ENCODE measurements at regions not wholly inside any gene's neighbourhood (a gene's known extent, or its start where the extent isn't known, plus 50 kb on each side); places are given as distances from the start of the nearest gene placed in this dataset.

- Histone ChIP-seq H3K9ac (ENCODE audit: low read length) (no peak overlapping the region), H3K27me3 (ENCODE audit: low read length) (no peaks in the 10 kb centered on the region), H3K4me1 (ENCODE audit: low read length) (no peaks in the 10 kb centered on the region), H3K9me3 (ENCODE audit: low read length) (peaks cover 7% of the 10 kb centered on the region), H3K9me2 (replicated peaks; ENCODE audit: insufficient read depth, low read length) (no peaks in the 10 kb centered on the region), H3K36me3 (ENCODE audit: insufficient read depth, low read length) (no peaks in the 10 kb centered on the region), H3K4me2 (ENCODE audit: low read depth, low read length, poor library complexity, severe bottlenecking) (no peak overlapping the region), H3K27ac (ENCODE audit: low read length) (no peak overlapping the region), H4K20me1 (ENCODE audit: insufficient read depth, low read depth, low read length) (no peaks in the 10 kb centered on the region), H2AFZ (ENCODE audit: low read length) (no peak overlapping the region), H3K4me3 (ENCODE audit: low read length) (no peak overlapping the region), H3K79me2 (ENCODE audit: low read length) (no peaks in the 10 kb centered on the region)
- no peak for DNase-seq
Observed at GRCh38 chr17:11026903-11027302, 189.0 kb upstream of the PIRT start.

- no peak overlapping the region for H3K4me2 ChIP-seq (ENCODE audit: low read depth, low read length, poor library complexity, severe bottlenecking)
- no peak overlapping the region for H3K4me3 ChIP-seq (ENCODE audit: low read length)
- H3K79me2 ChIP-seq (ENCODE audit: low read length) = no peaks in the 10 kb centered on the region
- H3K27me3 ChIP-seq (ENCODE audit: low read length) = no peaks in the 10 kb centered on the region
- no peak overlapping the region for H3K27ac ChIP-seq (ENCODE audit: low read length)
- no peaks in the 10 kb centered on the region for H4K20me1 ChIP-seq (ENCODE audit: insufficient read depth, low read depth, low read length)
- no peaks in the 10 kb centered on the region for H3K4me1 ChIP-seq (ENCODE audit: low read length)
- no peaks in the 10 kb centered on the region for H3K36me3 ChIP-seq (ENCODE audit: insufficient read depth, low read length)
- no peak for DNase-seq
- no peaks in the 10 kb centered on the region for H3K9me3 ChIP-seq (ENCODE audit: low read length)
- no peak overlapping the region for H2AFZ ChIP-seq (ENCODE audit: low read length)
- no peak overlapping the region for H3K9ac ChIP-seq (ENCODE audit: low read length)
- no peaks in the 10 kb centered on the region for H3K9me2 ChIP-seq (replicated peaks; ENCODE audit: insufficient read depth, low read length)
Observed at GRCh38 chr17:11023639-11024479, 186.0 kb upstream of the PIRT start.

- Histone ChIP-seq H3K4me2 (ENCODE audit: low read depth, low read length, poor library complexity, severe bottlenecking) (no peak overlapping the region), H3K36me3 (ENCODE audit: insufficient read depth, low read length) (no peaks in the 10 kb centered on the region), H3K27me3 (ENCODE audit: low read length) (no peaks in the 10 kb centered on the region), H3K9me3 (ENCODE audit: low read length) (no peaks in the 10 kb centered on the region), H3K4me3 (ENCODE audit: low read length) (no peak overlapping the region), H2AFZ (ENCODE audit: low read length) (no peak overlapping the region), H3K9ac (ENCODE audit: low read length) (no peak overlapping the region), H3K9me2 (replicated peaks; ENCODE audit: insufficient read depth, low read length) (no peaks in the 10 kb centered on the region), H3K27ac (ENCODE audit: low read length) (no peak overlapping the region), H3K4me1 (ENCODE audit: low read length) (no peaks in the 10 kb centered on the region), H4K20me1 (ENCODE audit: insufficient read depth, low read depth, low read length) (no peaks in the 10 kb centered on the region), H3K79me2 (ENCODE audit: low read length) (no peaks in the 10 kb centered on the region)
- DNase-seq = no peak
Observed at GRCh38 chr17:11006530-11006929, 168.6 kb upstream of the PIRT start.

GRCh38 chr17:11005940-11006339 is 168.1 kb upstream of the PIRT start:
- no peak overlapping the region for H2AFZ ChIP-seq (ENCODE audit: low read length)
- H3K4me3 ChIP-seq (ENCODE audit: low read length) = no peak overlapping the region
- no peaks in the 10 kb centered on the region for H3K36me3 ChIP-seq (ENCODE audit: insufficient read depth, low read length)
- H3K4me2 ChIP-seq (ENCODE audit: low read depth, low read length, poor library complexity, severe bottlenecking) = no peak overlapping the region
- H3K4me1 ChIP-seq (ENCODE audit: low read length) = no peaks in the 10 kb centered on the region
- no peaks in the 10 kb centered on the region for H3K9me2 ChIP-seq (replicated peaks; ENCODE audit: insufficient read depth, low read length)
- H4K20me1 ChIP-seq (ENCODE audit: insufficient read depth, low read depth, low read length) = no peaks in the 10 kb centered on the region
- no peaks in the 10 kb centered on the region for H3K79me2 ChIP-seq (ENCODE audit: low read length)
- no peaks in the 10 kb centered on the region for H3K9me3 ChIP-seq (ENCODE audit: low read length)
- no peak for DNase-seq
- no peak overlapping the region for H3K9ac ChIP-seq (ENCODE audit: low read length)
- H3K27ac ChIP-seq (ENCODE audit: low read length) = no peak overlapping the region
- no peaks in the 10 kb centered on the region for H3K27me3 ChIP-seq (ENCODE audit: low read length)

GRCh38 chr17:11002417-11002816 is 164.5 kb upstream of the PIRT start:
- Histone ChIP-seq H3K4me3 (ENCODE audit: low read length) (no peak overlapping the region), H3K9me2 (replicated peaks; ENCODE audit: insufficient read depth, low read length) (no peaks in the 10 kb centered on the region), H3K27me3 (ENCODE audit: low read length) (no peaks in the 10 kb centered on the region), H3K79me2 (ENCODE audit: low read length) (no peaks in the 10 kb centered on the region), H3K36me3 (ENCODE audit: insufficient read depth, low read length) (no peaks in the 10 kb centered on the region), H3K4me1 (ENCODE audit: low read length) (no peaks in the 10 kb centered on the region), H3K9ac (ENCODE audit: low read length) (no peak overlapping the region), H3K9me3 (ENCODE audit: low read length) (no peaks in the 10 kb centered on the region), H3K27ac (ENCODE audit: low read length) (no peak overlapping the region), H4K20me1 (ENCODE audit: insufficient read depth, low read depth, low read length) (no peaks in the 10 kb centered on the region), H2AFZ (ENCODE audit: low read length) (no peak overlapping the region), H3K4me2 (ENCODE audit: low read depth, low read length, poor library complexity, severe bottlenecking) (no peak overlapping the region)
- DNase-seq = no peak

GRCh38 chr17:11001651-11002050 is 163.8 kb upstream of the PIRT start:
- Histone ChIP-seq H3K4me2 (ENCODE audit: low read depth, low read length, poor library complexity, severe bottlenecking) (no peak overlapping the region), H3K79me2 (ENCODE audit: low read length) (no peaks in the 10 kb centered on the region), H3K9ac (ENCODE audit: low read length) (no peak overlapping the region), H3K27me3 (ENCODE audit: low read length) (no peaks in the 10 kb centered on the region), H3K4me3 (ENCODE audit: low read length) (no peak overlapping the region), H3K9me2 (replicated peaks; ENCODE audit: insufficient read depth, low read length) (no peaks in the 10 kb centered on the region), H2AFZ (ENCODE audit: low read length) (no peak overlapping the region), H3K36me3 (ENCODE audit: insufficient read depth, low read length) (no peaks in the 10 kb centered on the region), H3K4me1 (ENCODE audit: low read length) (no peaks in the 10 kb centered on the region), H4K20me1 (ENCODE audit: insufficient read depth, low read depth, low read length) (no peaks in the 10 kb centered on the region), H3K27ac (ENCODE audit: low read length) (no peak overlapping the region), H3K9me3 (ENCODE audit: low read length) (no peaks in the 10 kb centered on the region)
- DNase-seq = no peak

- no peak for DNase-seq
- no peaks in the 10 kb centered on the region for H3K27me3 ChIP-seq (ENCODE audit: low read length)
- H3K4me1 ChIP-seq (ENCODE audit: low read length) = no peaks in the 10 kb centered on the region
- no peaks in the 10 kb centered on the region for H3K36me3 ChIP-seq (ENCODE audit: insufficient read depth, low read length)
- H2AFZ ChIP-seq (ENCODE audit: low read length) = no peak overlapping the region
- H3K9me2 ChIP-seq (replicated peaks; ENCODE audit: insufficient read depth, low read length) = no peaks in the 10 kb centered on the region
- H3K27ac ChIP-seq (ENCODE audit: low read length) = no peak overlapping the region
- no peak overlapping the region for H3K4me2 ChIP-seq (ENCODE audit: low read depth, low read length, poor library complexity, severe bottlenecking)
- no peak overlapping the region for H3K9ac ChIP-seq (ENCODE audit: low read length)
- no peaks in the 10 kb centered on the region for H4K20me1 ChIP-seq (ENCODE audit: insufficient read depth, low read depth, low read length)
- no peaks in the 10 kb centered on the region for H3K79me2 ChIP-seq (ENCODE audit: low read length)
- H3K9me3 ChIP-seq (ENCODE audit: low read length) = no peaks in the 10 kb centered on the region
- no peak overlapping the region for H3K4me3 ChIP-seq (ENCODE audit: low read length)
Observed at GRCh38 chr17:10999484-10999883, 161.6 kb upstream of the PIRT start.

GRCh38 chr17:10993126-10993525 is 155.2 kb upstream of the PIRT start:
- DNase-seq = no peak
- Histone ChIP-seq H3K27ac (ENCODE audit: low read length) (no peak overlapping the region), H3K9me2 (replicated peaks; ENCODE audit: insufficient read depth, low read length) (no peaks in the 10 kb centered on the region), H3K4me2 (ENCODE audit: low read depth, low read length, poor library complexity, severe bottlenecking) (no peak overlapping the region), H3K27me3 (ENCODE audit: low read length) (no peaks in the 10 kb centered on the region), H3K79me2 (ENCODE audit: low read length) (no peaks in the 10 kb centered on the region), H3K4me1 (ENCODE audit: low read length) (no peaks in the 10 kb centered on the region), H3K9me3 (ENCODE audit: low read length) (no peaks in the 10 kb centered on the region), H2AFZ (ENCODE audit: low read length) (no peak overlapping the region), H3K4me3 (ENCODE audit: low read length) (no peak overlapping the region), H4K20me1 (ENCODE audit: insufficient read depth, low read depth, low read length) (no peaks in the 10 kb centered on the region), H3K36me3 (ENCODE audit: insufficient read depth, low read length) (no peaks in the 10 kb centered on the region), H3K9ac (ENCODE audit: low read length) (no peak overlapping the region)

Measured in Karpas-422 (cell line).